KMS-11 (cell line): ENCODE measurements at regions not wholly inside any gene's neighbourhood (a gene's known extent, or its start where the extent isn't known, plus 50 kb on each side); places are given as distances from the start of the nearest gene placed in this dataset.

Source experiments
- H2AFZ ChIP-seq: fragments of 200-600 bp; sonication (generic); 2 replicates; pipeline ENCODE4 v1.6.1; 2016; ENCODE audit warnings: antibody characterized with exemption, mixed run types, low read depth
- H3K27ac ChIP-seq: fragments of 200-600 bp; sonication (generic); 2 replicates; pipeline ENCODE4 v1.6.1; 2016; ENCODE audit warnings: mild to moderate bottlenecking, mixed run types
- H3K27me3 ChIP-seq: fragments of 200-600 bp; sonication (generic); 2 replicates; pipeline ENCODE4 v1.6.1; 2017; ENCODE audit warnings: mild to moderate bottlenecking, low read depth, mixed run types, moderate library complexity; ENCODE audit not compliant: insufficient read depth
- H3K36me3 ChIP-seq: fragments of 200-600 bp; sonication (generic); 2 replicates; pipeline ENCODE4 v1.6.1; 2017; ENCODE audit warnings: mild to moderate bottlenecking, mixed run types; ENCODE audit not compliant: insufficient read depth
- H3K4me1 ChIP-seq: fragments of 200-600 bp; sonication (generic); 2 replicates; pipeline ENCODE4 v1.6.1; 2016; ENCODE audit warnings: mild to moderate bottlenecking, low read depth, mixed run types; ENCODE audit not compliant: poor library complexity, severe bottlenecking
- H3K4me2 ChIP-seq: fragments of 200-600 bp; sonication (generic); 2 replicates; pipeline ENCODE4 v1.7.0; 2016; ENCODE audit warnings: mild to moderate bottlenecking, mixed run types
- H3K4me3 ChIP-seq: fragments of 200-600 bp; sonication (generic); IDR thresholded peaks from 2 replicates; pipeline ENCODE4 v1.6.1; 2017; ENCODE audit warnings: low read depth, low read length, mixed read lengths; ENCODE audit not compliant: insufficient read depth
- H3K79me2 ChIP-seq: fragments of 200-600 bp; sonication (generic); 2 replicates; pipeline ENCODE4 v1.6.1; 2016; ENCODE audit warnings: low read depth, mixed run types; ENCODE audit not compliant: insufficient read depth
- H3K9ac ChIP-seq: fragments of 200-600 bp; sonication (generic); 2 replicates; pipeline ENCODE4 v1.6.1; 2016; ENCODE audit warnings: mild to moderate bottlenecking, mixed run types
- H4K20me1 ChIP-seq: fragments of 200-600 bp; sonication (generic); 2 replicates; pipeline ENCODE4 v1.6.1; 2016; ENCODE audit warnings: mild to moderate bottlenecking, mixed run types; ENCODE audit not compliant: insufficient read depth
- CTCF ChIP-seq: fragments of 200-600 bp; sonication (generic); conservative IDR thresholded peaks from 2 replicates; pipeline ENCODE4 v1.6.1; 2017; ENCODE audit warnings: low read depth, mild to moderate bottlenecking, antibody characterized with exemption, low read length, moderate library complexity, mixed read lengths

GRCh38 chr1:55559161-55559611, 344.0 kb upstream of the USP24 start:
- Histone ChIP-seq H3K36me3 (no peaks in the 10 kb centered on the region), H3K4me1 (no peaks in the 10 kb centered on the region), H3K4me2 (no peak overlapping the region), H3K9ac (no peak overlapping the region), H4K20me1 (no peaks in the 10 kb centered on the region), H3K79me2 (no peaks in the 10 kb centered on the region), H2AFZ (no peak overlapping the region), H3K27me3 (no peaks in the 10 kb centered on the region), H3K27ac (no peak overlapping the region), H3K4me3 (no peak overlapping the region)
- TF ChIP-seq CTCF: no peak

- H3K27ac ChIP-seq: no peak overlapping the region
- no peak overlapping the region for H3K4me2 ChIP-seq
- no peak overlapping the region for H3K4me3 ChIP-seq
- H3K9ac ChIP-seq: no peak overlapping the region
- no peak overlapping the region for H2AFZ ChIP-seq
- TF ChIP-seq CTCF: no peak
- no peaks in the 10 kb centered on the region for H3K4me1 ChIP-seq
- no peaks in the 10 kb centered on the region for H3K27me3 ChIP-seq
- no peaks in the 10 kb centered on the region for H3K79me2 ChIP-seq
- H3K36me3 ChIP-seq: no peaks in the 10 kb centered on the region
- H4K20me1 ChIP-seq: no peaks in the 10 kb centered on the region
Measured at GRCh38 chr1:55558515-55558914, 343.4 kb upstream of the USP24 start.

GRCh38 chr1:55555956-55556725, 341.0 kb upstream of the USP24 start:
- Histone ChIP-seq H3K4me3 (no peak overlapping the region), H3K4me1 (no peaks in the 10 kb centered on the region), H4K20me1 (no peaks in the 10 kb centered on the region), H3K27me3 (no peaks in the 10 kb centered on the region), H3K4me2 (no peak overlapping the region), H3K27ac (no peak overlapping the region), H2AFZ (no peak overlapping the region), H3K79me2 (no peaks in the 10 kb centered on the region), H3K36me3 (no peaks in the 10 kb centered on the region), H3K9ac (no peak overlapping the region)
- no peak for TF ChIP-seq CTCF

- Histone ChIP-seq H3K27me3 (no peaks in the 10 kb centered on the region), H3K4me3 (no peak overlapping the region), H3K27ac (no peak overlapping the region), H3K79me2 (no peaks in the 10 kb centered on the region), H3K4me2 (no peak overlapping the region), H2AFZ (no peak overlapping the region), H3K9ac (no peak overlapping the region), H3K36me3 (no peaks in the 10 kb centered on the region), H4K20me1 (no peaks in the 10 kb centered on the region), H3K4me1 (no peaks in the 10 kb centered on the region)
- no peak for TF ChIP-seq CTCF
Measured at GRCh38 chr1:55554611-55555010, 339.4 kb upstream of the USP24 start.
